ENCODE measurements at regions not wholly inside any gene's neighbourhood (a gene's known extent, or its start where the extent isn't known, plus 50 kb on each side); places are given as distances from the start of the nearest gene placed in this dataset.

- Histone ChIP-seq H3K9ac (ENCODE audit: low read length) (no peak overlapping the region), H4K20me1 (ENCODE audit: low read depth, low read length) (no peaks in the 10 kb centered on the region), H3K27me3 (ENCODE audit: low read length) (no peaks in the 10 kb centered on the region), H3K36me3 (ENCODE audit: low read length) (no peaks in the 10 kb centered on the region), H3F3A (ENCODE audit: insufficient read depth) (peaks cover 9% of the 10 kb centered on the region; the same call in 1 of the 2 replicates), H3K9me3 (ENCODE audit: insufficient read depth, low read length) (no peaks in the 10 kb centered on the region), H3K4me3 (ENCODE audit: insufficient read depth, low read length, poor library complexity, severe bottlenecking) (no peak overlapping the region), H3K9me2 (replicated peaks; ENCODE audit: insufficient read depth, low read length) (no peaks in the 10 kb centered on the region), H2AFZ (ENCODE audit: low read depth, low read length, severe bottlenecking) (no peak overlapping the region), H3K79me2 (ENCODE audit: insufficient read depth, low read length) (no peaks in the 10 kb centered on the region), H3K4me2 (ENCODE audit: low read depth, low read length, poor library complexity, severe bottlenecking) (no peak overlapping the region), H3K27ac (ENCODE audit: low read depth, low read length) (no peak overlapping the region)
- TF ChIP-seq CTCF (IDR thresholded peaks at IDR 0.05; ENCODE audit: insufficient read depth, low read length, poor library complexity, severe bottlenecking), result no peak
- no peak for TF ChIP-seq EZH2phosphoT487 (conservative IDR thresholded peaks at IDR 0.05; ENCODE audit: low read length)
These were observed 93.1 kb downstream of the HFE start for GRCh38 chr6:26180346-26180745.

GRCh38 chr6:26183237-26183580 lies 96.0 kb downstream of the HFE start:
- H4K20me1 ChIP-seq (ENCODE audit: low read depth, low read length), result no peaks in the 10 kb centered on the region
- no peaks in the 10 kb centered on the region for H3K36me3 ChIP-seq (ENCODE audit: low read length)
- H3K27ac ChIP-seq (ENCODE audit: low read depth, low read length), result no peak overlapping the region
- no peak overlapping the region for H3K4me2 ChIP-seq (ENCODE audit: low read depth, low read length, poor library complexity, severe bottlenecking)
- no peak overlapping the region for H2AFZ ChIP-seq (ENCODE audit: low read depth, low read length, severe bottlenecking)
- TF ChIP-seq EZH2phosphoT487 (conservative IDR thresholded peaks at IDR 0.05; ENCODE audit: low read length), result no peak
- no peak for TF ChIP-seq CTCF (IDR thresholded peaks at IDR 0.05; ENCODE audit: insufficient read depth, low read length, poor library complexity, severe bottlenecking)
- no peaks in the 10 kb centered on the region for H3K9me2 ChIP-seq (replicated peaks; ENCODE audit: insufficient read depth, low read length)
- no peak overlapping the region for H3K4me3 ChIP-seq (ENCODE audit: insufficient read depth, low read length, poor library complexity, severe bottlenecking)
- H3K27me3 ChIP-seq (ENCODE audit: low read length), result no peaks in the 10 kb centered on the region
- no peaks in the 10 kb centered on the region for H3K9me3 ChIP-seq (ENCODE audit: insufficient read depth, low read length)
- H3K79me2 ChIP-seq (ENCODE audit: insufficient read depth, low read length), result no peaks in the 10 kb centered on the region
- peaks cover 18% of the 10 kb centered on the region for H3F3A ChIP-seq (ENCODE audit: insufficient read depth)
- no peak overlapping the region for H3K9ac ChIP-seq (ENCODE audit: low read length)

- H3F3A ChIP-seq (ENCODE audit: insufficient read depth), result peaks cover 24% of the 10 kb centered on the region
- H3K9me2 ChIP-seq (replicated peaks; ENCODE audit: insufficient read depth, low read length), result no peaks in the 10 kb centered on the region
- no peak overlapping the region for H3K4me2 ChIP-seq (ENCODE audit: low read depth, low read length, poor library complexity, severe bottlenecking)
- no peak overlapping the region for H3K4me3 ChIP-seq (ENCODE audit: insufficient read depth, low read length, poor library complexity, severe bottlenecking)
- no peak overlapping the region for H3K27ac ChIP-seq (ENCODE audit: low read depth, low read length)
- no peaks in the 10 kb centered on the region for H3K79me2 ChIP-seq (ENCODE audit: insufficient read depth, low read length)
- H3K36me3 ChIP-seq (ENCODE audit: low read length), result no peaks in the 10 kb centered on the region
- no peaks in the 10 kb centered on the region for H4K20me1 ChIP-seq (ENCODE audit: low read depth, low read length)
- H3K27me3 ChIP-seq (ENCODE audit: low read length), result no peaks in the 10 kb centered on the region
- H2AFZ ChIP-seq (ENCODE audit: low read depth, low read length, severe bottlenecking), result peak overlapping the region; percentile 0
- TF ChIP-seq CTCF (IDR thresholded peaks at IDR 0.05; ENCODE audit: insufficient read depth, low read length, poor library complexity, severe bottlenecking), result no peak
- no peak for TF ChIP-seq EZH2phosphoT487 (conservative IDR thresholded peaks at IDR 0.05; ENCODE audit: low read length)
- no peak overlapping the region for H3K9ac ChIP-seq (ENCODE audit: low read length)
- H3K9me3 ChIP-seq (ENCODE audit: insufficient read depth, low read length), result no peaks in the 10 kb centered on the region
These were observed 96.5 kb downstream of the HFE start for GRCh38 chr6:26183581-26184366.

Measured in SU-DHL-6 (cell line).